Activated T-cell treated with anti-CD3 and anti-CD28 coated beads, Interleukin-2, amount 50 U/mL, for 4 hours (primary cell): ENCODE measurements at regions not wholly inside any gene's neighbourhood (a gene's known extent, or its start where the extent isn't known, plus 50 kb on each side); places are given as distances from the start of the nearest gene placed in this dataset.
"Not testable (repeated sequence)": the region's sequence is repeated elsewhere in the genome, so short reads cannot be mapped to it uniquely, and the experiment has no call there.

Source experiments
- ATAC-seq, 2 donors: fragments of 200-7000 bp; cut with Tn5 transposase; one replicate each; pipeline ENCODE4 v1.10.0; 2021
- DNase-seq: peaks from one replicate; pipeline ENCODE4 v3.0.0-alpha.2; 2020
- H3K27me3 Mint-ChIP-seq: one replicate; pipeline ENCODE4 v1.8.0; 2021; ENCODE audit warnings: low read depth, mixed read lengths
- H3K36me3 Mint-ChIP-seq: one replicate; pipeline ENCODE4 v1.8.0; 2022; ENCODE audit warnings: mixed read lengths; ENCODE audit not compliant: insufficient read depth
- H3K4me1 Mint-ChIP-seq: one replicate; pipeline ENCODE4 v1.8.0; 2021; ENCODE audit warnings: low read depth, mixed read lengths
- H3K4me3 Mint-ChIP-seq: one replicate; pipeline ENCODE4 v1.8.0; 2021; ENCODE audit warnings: mild to moderate bottlenecking, moderate library complexity, mixed read lengths
- H3K9me3 Mint-ChIP-seq: one replicate; pipeline ENCODE4 v1.8.0; 2021; ENCODE audit warnings: mixed read lengths

GRCh38 chr11:42777776-42778175 lies 534.0 kb upstream of the API5 start:
- Mint-ChIP-seq H3K4me1 (no peaks in the 10 kb centered on the region), H3K4me3 (no peak overlapping the region), H3K36me3 (no peaks in the 10 kb centered on the region), H3K9me3 (no peaks in the 10 kb centered on the region), H3K27me3 (no peaks in the 10 kb centered on the region)
- no peak for DNase-seq
- ATAC-seq = no peak

GRCh38 chr11:42778193-42778592 lies 533.6 kb upstream of the API5 start:
- Mint-ChIP-seq H3K4me1 (no peaks in the 10 kb centered on the region), H3K4me3 (no peak overlapping the region), H3K27me3 (no peaks in the 10 kb centered on the region), H3K36me3 (no peaks in the 10 kb centered on the region), H3K9me3 (no peaks in the 10 kb centered on the region)
- DNase-seq (no peak), ATAC-seq (no peak)

DNA sequence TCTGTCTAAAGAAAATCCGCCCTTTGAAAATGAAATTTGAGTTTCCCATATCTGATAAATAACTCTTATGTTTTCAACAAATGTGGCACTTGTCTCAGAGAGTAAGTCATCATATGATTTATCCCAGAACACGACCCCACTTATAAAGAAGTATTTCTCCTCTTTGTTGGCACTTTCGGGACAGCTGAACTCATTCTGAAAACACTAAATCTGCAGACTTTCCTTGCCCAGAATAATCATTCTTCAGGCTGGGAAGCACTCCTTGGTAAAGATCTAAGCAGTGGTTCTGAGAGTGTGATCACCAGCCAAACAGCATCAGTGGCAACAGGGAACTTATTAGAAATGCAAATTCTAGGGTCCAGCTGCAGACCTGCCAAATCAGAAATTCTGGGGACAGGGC lies 532.2 kb upstream of the API5 start:
- Mint-ChIP-seq H3K36me3 (no peaks in the 10 kb centered on the region), H3K27me3 (no peaks in the 10 kb centered on the region), H3K4me1 (no peaks in the 10 kb centered on the region), H3K4me3 (no peak overlapping the region), H3K9me3 (no peaks in the 10 kb centered on the region)
- DNase-seq (no peak), ATAC-seq (no peak)

DNA sequence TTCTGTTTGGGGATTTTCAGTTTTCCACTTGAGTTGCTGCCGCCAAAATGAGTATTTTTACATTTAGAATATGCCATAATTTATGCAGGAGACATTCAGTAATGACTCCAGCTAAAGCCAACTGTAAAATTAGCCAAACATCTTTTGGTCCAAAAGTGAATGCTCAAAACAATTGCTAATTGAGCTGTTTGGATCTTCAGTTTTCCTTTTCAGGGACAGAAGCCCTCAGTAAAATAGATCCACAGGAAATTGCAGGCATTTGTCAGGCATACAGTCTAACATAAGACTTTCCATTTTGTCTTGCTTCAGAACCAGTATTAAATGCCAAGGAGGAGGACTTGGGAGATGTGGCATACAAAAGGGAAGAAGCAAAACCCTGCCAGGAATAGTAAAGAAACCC lies 524.8 kb upstream of the API5 start:
- Mint-ChIP-seq H3K27me3 (no peaks in the 10 kb centered on the region), H3K4me1 (no peaks in the 10 kb centered on the region), H3K4me3 (no peak overlapping the region), H3K9me3 (peaks cover 7% of the 10 kb centered on the region), H3K36me3 (no peaks in the 10 kb centered on the region)
- no peak for DNase-seq
- no peak for ATAC-seq

GRCh38 chr11:42795483-42795882 lies 516.3 kb upstream of the API5 start:
- not testable (repeated sequence) for H3K27me3 Mint-ChIP-seq, H3K36me3 Mint-ChIP-seq, H3K4me3 Mint-ChIP-seq, ATAC-seq, DNase-seq, H3K9me3 Mint-ChIP-seq, H3K4me1 Mint-ChIP-seq

- ATAC-seq = no peak
- Mint-ChIP-seq H3K27me3 (no peaks in the 10 kb centered on the region), H3K4me1 (no peaks in the 10 kb centered on the region), H3K4me3 (no peak overlapping the region), H3K9me3 (peaks cover 9% of the 10 kb centered on the region), H3K36me3 (no peaks in the 10 kb centered on the region)
- no peak for DNase-seq
Measured at GRCh38 chr11:42800041-42800440, 511.8 kb upstream of the API5 start.

GRCh38 chr11:42802201-42802899 lies 509.4 kb upstream of the API5 start:
- H3K9me3 Mint-ChIP-seq = peaks cover 14% of the 10 kb centered on the region
- no peaks in the 10 kb centered on the region for H3K27me3 Mint-ChIP-seq
- no peaks in the 10 kb centered on the region for H3K4me1 Mint-ChIP-seq
- H3K36me3 Mint-ChIP-seq = no peaks in the 10 kb centered on the region
- H3K4me3 Mint-ChIP-seq = no peak overlapping the region
- ATAC-seq (no peak), DNase-seq (no peak)

DNA sequence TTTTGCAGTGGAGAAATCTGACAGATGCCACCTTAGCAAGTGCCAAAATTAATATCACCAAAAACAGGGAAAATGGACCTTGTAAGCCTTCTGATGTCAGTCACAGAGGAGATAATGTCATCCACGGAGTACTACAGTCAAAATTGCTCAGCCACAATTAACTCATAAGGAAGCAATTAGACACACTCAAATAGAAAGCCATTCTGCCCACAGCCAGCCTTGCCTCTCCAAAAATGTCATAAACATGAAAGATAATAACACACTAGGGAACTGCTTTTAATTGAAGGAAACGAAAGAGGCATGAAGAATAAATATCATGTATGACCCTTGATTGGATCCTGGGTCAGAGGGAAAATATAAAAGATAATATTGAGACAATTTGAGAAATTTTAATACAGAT lies 505.6 kb upstream of the API5 start:
- peaks cover 14% of the 10 kb centered on the region for H3K9me3 Mint-ChIP-seq
- DNase-seq = no peak
- H3K4me3 Mint-ChIP-seq = no peak overlapping the region
- H3K27me3 Mint-ChIP-seq = no peaks in the 10 kb centered on the region
- H3K36me3 Mint-ChIP-seq = no peaks in the 10 kb centered on the region
- no peaks in the 10 kb centered on the region for H3K4me1 Mint-ChIP-seq
- no peak for ATAC-seq

DNA sequence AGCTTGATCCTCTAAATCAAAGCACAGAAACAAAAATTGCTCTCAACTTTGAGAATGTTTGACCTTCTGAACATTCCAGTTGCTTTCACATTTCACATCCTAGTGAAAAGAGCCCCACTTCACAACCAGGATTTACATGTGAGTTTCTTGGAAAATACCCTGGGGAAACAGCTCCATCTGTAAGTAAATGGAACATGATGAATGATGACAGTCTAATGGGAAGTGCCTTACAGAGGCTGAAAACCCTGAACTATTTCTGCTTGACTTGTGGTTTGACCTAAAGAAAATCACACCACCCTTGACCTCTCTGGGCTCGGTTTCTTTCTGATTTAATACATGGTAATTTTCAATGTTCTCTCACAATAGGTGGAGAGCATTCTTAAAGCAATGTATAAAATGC lies 499.4 kb upstream of the API5 start:
- Mint-ChIP-seq H3K27me3 (no peaks in the 10 kb centered on the region), H3K4me3 (no peak overlapping the region), H3K36me3 (no peaks in the 10 kb centered on the region), H3K4me1 (no peaks in the 10 kb centered on the region), H3K9me3 (peaks cover 7% of the 10 kb centered on the region)
- ATAC-seq (no peak), DNase-seq (no peak)

- DNase-seq (no peak), ATAC-seq (no peak)
- Mint-ChIP-seq H3K9me3 (peaks cover 7% of the 10 kb centered on the region), H3K4me3 (no peak overlapping the region), H3K4me1 (no peaks in the 10 kb centered on the region), H3K27me3 (no peaks in the 10 kb centered on the region), H3K36me3 (no peaks in the 10 kb centered on the region)
Measured at GRCh38 chr11:42812960-42813359, 498.8 kb upstream of the API5 start.

DNA sequence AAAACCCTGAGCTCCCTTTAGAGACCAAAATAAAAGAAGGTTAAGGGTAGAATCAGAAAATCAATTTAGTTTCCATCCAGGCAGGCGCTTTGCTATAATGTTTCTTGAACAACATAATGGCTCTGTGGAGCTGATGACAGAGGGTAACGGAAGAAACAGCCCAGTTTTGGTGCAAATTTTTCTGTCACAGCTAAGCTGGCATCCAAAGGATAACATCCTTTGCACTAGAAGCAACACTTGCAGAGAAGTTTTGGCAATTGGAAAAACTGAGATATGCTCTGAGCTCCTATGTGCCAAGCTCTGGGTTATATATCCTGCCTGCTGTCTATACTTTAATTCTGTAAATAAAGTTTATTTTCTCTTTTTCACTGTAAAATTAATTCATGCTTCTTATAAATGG lies 495.3 kb upstream of the API5 start:
- H3K4me3 Mint-ChIP-seq = no peak overlapping the region
- peaks cover 4% of the 10 kb centered on the region for H3K9me3 Mint-ChIP-seq
- ATAC-seq = no peak
- no peaks in the 10 kb centered on the region for H3K27me3 Mint-ChIP-seq
- no peak for DNase-seq
- H3K36me3 Mint-ChIP-seq = no peaks in the 10 kb centered on the region
- no peaks in the 10 kb centered on the region for H3K4me1 Mint-ChIP-seq

DNA sequence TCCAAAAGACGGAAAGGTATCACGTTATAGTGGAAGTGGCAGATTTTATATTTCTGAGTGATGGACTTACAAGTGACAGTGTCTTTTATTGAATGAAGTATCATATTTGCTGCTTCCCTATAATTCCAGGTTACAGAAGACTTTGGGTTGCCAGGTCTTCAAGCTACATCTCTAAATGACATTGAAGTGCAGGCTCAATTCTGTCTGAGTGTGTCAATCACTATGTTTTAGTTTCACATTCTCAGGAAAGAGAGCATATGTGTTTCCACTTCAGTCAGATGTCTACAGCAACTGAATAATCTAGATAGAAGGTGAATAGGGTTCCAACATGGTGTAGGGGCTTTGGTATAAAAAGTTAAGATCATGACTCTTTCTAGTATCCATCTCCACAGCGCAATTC lies 492.7 kb upstream of the API5 start:
- no peaks in the 10 kb centered on the region for H3K27me3 Mint-ChIP-seq
- H3K4me1 Mint-ChIP-seq = no peaks in the 10 kb centered on the region
- peaks cover 4% of the 10 kb centered on the region for H3K9me3 Mint-ChIP-seq
- H3K4me3 Mint-ChIP-seq = no peak overlapping the region
- no peaks in the 10 kb centered on the region for H3K36me3 Mint-ChIP-seq
- no peak for DNase-seq
- ATAC-seq = no peak

- H3K27me3 Mint-ChIP-seq, ATAC-seq, H3K36me3 Mint-ChIP-seq, DNase-seq, H3K4me1 Mint-ChIP-seq, H3K9me3 Mint-ChIP-seq, H3K4me3 Mint-ChIP-seq: not testable (repeated sequence)
Measured at GRCh38 chr11:42822188-42822587, 489.6 kb upstream of the API5 start.

DNA sequence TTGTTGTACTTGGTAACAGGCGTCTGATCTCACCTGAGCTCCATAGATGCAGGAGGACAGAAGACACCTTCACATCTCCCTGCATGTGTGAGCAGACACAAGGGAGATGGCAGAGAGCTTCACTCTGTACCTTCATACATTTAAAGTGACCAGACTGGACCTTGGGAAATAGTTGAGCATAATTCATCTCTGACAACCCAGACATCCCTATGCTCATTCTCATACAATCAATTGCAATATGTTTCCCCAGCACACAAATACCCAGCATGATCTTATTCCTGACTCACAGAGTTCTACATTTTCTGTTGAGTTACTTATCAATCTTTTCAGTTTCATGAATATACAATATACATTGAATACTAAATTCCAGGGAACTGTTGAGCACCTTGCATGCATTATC lies 488.2 kb upstream of the API5 start:
- Mint-ChIP-seq H3K4me3 (no peak overlapping the region), H3K4me1 (no peaks in the 10 kb centered on the region), H3K27me3 (no peaks in the 10 kb centered on the region), H3K36me3 (no peaks in the 10 kb centered on the region), H3K9me3 (no peaks in the 10 kb centered on the region)
- DNase-seq (no peak), ATAC-seq (no peak)

- no peaks in the 10 kb centered on the region for H3K4me1 Mint-ChIP-seq
- no peak for ATAC-seq
- H3K27me3 Mint-ChIP-seq = no peaks in the 10 kb centered on the region
- H3K9me3 Mint-ChIP-seq = no peaks in the 10 kb centered on the region
- DNase-seq = no peak
- no peaks in the 10 kb centered on the region for H3K36me3 Mint-ChIP-seq
- no peak overlapping the region for H3K4me3 Mint-ChIP-seq
Measured at GRCh38 chr11:42824067-42824466, 487.7 kb upstream of the API5 start.

- Mint-ChIP-seq H3K36me3 (no peaks in the 10 kb centered on the region), H3K27me3 (no peaks in the 10 kb centered on the region), H3K9me3 (no peaks in the 10 kb centered on the region), H3K4me1 (no peaks in the 10 kb centered on the region), H3K4me3 (no peak overlapping the region)
- DNase-seq (no peak), ATAC-seq (no peak)
Measured at GRCh38 chr11:42825598-42825997, 486.2 kb upstream of the API5 start.
